Activated CD8-positive, alpha-beta memory T cell treated with anti-CD3 and anti-CD28 coated beads for 36 hours (primary cell): ENCODE measurements at regions not wholly inside any gene's neighbourhood (a gene's known extent, or its start where the extent isn't known, plus 50 kb on each side); places are given as distances from the start of the nearest gene placed in this dataset.
"Not testable (repeated sequence)": the region's sequence is repeated elsewhere in the genome, so short reads cannot be mapped to it uniquely, and the experiment has no call there.

ENCODE experiments used
- CTCF ChIA-PET: fragments of 350-600 bp; sonication (Branson Sonifier 250); formaldehyde crosslinking; loops from one replicate; lab custom pipeline; 2021; ENCODE audit warnings: antibody characterized with exemption; lab: Charles Lee
- POLR2A ChIA-PET: fragments of 350-600 bp; sonication (Branson Sonifier 250); formaldehyde crosslinking; loops from one replicate; lab custom pipeline; 2021; ENCODE audit warnings: antibody characterized with exemption; lab: Charles Lee

GRCh38 chr6:85298553-85298952 lies 151.3 kb upstream of the NT5E start:
- ChIA-PET CTCF (no interaction called here), POLR2A (no interaction called here)

DNA sequence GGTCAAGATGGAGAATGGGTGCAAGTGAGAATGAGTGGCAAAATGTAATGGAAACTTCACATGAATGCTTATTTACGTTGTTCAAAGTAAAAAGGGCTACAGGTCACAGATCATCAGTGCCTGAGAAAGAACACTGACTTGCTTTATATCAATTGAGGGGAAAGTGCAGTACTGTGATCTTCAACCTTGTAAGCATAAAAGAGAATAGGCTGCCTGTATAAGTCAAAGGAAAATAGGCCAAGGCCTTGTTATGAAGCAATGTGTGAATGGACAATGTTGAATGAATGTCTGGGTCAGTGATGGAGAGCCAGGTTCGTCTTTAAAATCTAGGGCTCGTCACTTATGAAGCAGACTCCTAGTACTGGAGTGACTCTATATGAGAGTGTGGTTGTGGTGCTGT lies 158.6 kb upstream of the NT5E start:
- ChIA-PET CTCF (no interaction called here), POLR2A (no interaction called here)

GRCh38 chr6:85287654-85288053 lies 162.2 kb upstream of the NT5E start:
- CTCF ChIA-PET, result no interaction called here

DNA sequence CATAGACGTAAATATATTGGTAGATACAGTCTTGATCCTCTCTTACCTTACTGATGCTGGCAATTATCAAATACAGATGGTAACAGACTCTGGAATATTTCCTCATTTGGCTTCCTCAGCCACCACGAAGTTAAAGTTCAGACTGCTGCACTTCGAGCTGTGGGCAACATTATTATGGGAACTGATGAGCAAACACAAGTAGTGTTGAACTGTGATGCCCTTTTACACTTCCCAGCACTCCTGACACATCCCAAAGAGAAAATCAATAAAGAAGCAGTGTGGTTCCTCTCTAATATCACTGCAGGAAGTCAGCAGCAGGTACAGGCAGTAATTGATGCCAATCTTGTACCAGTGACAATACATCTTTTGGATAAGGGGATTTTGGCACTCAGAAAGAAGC lies 162.7 kb upstream of the NT5E start:
- ChIA-PET POLR2A (no interaction called here), CTCF (no interaction called here)

More at GRCh38 chr6:85287654-85288053, 162.2 kb upstream of the NT5E start:
- POLR2A ChIA-PET, result no interaction called here

DNA sequence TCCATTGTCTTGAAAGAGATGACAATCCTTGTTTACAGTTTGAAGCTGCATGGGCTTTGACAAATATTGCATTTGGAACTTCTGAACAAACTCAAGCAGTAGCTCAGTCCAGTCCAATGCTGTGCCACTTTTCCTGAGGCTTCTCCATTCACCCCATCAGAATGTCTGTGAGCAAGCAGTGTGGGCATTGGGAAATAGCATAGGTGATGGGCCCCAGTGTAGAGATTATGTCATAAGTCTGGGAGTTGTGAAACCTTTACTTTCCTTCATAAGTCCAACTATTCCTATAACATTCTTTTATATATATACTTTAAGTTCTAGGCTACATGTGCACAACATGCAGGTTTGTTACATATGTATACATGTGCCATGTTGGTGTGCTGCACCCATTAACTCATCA lies 163.4 kb upstream of the NT5E start:
- POLR2A ChIA-PET, CTCF ChIA-PET: not testable (repeated sequence)

GRCh38 chr6:85285934-85286333 lies 163.9 kb upstream of the NT5E start:
- ChIA-PET POLR2A (no interaction called here), CTCF (no interaction called here)

GRCh38 chr6:85285114-85285513 lies 164.8 kb upstream of the NT5E start:
- ChIA-PET CTCF (no interaction called here), POLR2A (no interaction called here)

DNA sequence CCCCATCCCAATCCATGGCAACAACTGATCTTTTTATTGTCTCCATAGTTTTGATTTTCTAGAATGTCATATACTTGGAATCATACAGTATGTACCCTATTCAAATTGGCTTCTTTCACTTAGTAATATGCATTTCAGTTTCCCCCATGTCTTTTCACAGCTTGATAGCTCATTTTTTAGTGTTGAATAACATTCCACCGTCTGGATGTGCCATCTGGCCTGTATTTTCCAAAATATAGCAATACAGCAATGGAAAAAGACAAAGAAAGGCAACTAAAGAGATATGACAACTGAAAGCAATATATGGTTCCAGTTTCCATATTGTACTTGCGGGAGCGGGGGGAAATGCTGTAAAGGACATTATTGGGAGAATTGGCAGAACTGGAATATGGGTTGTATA lies 166.4 kb upstream of the NT5E start:
- POLR2A ChIA-PET, result no interaction called here
- CTCF ChIA-PET, result no interaction called here

DNA sequence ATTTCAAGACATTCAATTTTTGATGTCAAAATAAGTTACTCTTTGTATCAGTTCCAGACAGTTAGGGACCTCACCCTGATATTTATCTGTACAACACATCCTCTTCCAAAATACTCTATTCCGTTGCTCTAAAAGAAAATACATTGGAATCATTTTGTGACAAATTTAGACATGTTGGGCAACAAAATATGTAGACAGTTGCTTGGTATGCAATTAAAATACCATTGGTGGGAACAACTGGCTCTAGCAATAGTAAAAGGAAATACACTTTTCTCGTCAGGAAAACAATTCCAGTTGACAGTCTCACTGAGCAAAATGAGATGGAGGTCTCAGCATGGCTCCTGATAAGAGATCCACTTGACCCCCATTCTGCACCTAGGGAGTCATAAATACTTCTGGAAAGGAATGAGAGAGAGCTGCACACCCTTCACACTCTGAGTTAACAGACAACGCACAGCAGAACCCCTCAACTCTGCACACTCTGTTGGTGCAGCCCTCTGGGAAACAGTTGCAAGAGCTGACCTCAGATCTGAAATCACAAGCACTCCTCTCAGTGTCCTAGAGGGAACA lies 171.3 kb upstream of the NT5E start:
- ChIA-PET CTCF (no interaction called here), POLR2A (no interaction called here)

GRCh38 chr6:85276026-85276425 lies 173.9 kb upstream of the NT5E start:
- CTCF ChIA-PET, POLR2A ChIA-PET: not testable (repeated sequence)

- ChIA-PET POLR2A (no interaction called here), CTCF (no interaction called here)
Observed at GRCh38 chr6:85275338-85275985, 174.4 kb upstream of the NT5E start.

GRCh38 chr6:85273870-85274269 lies 176.0 kb upstream of the NT5E start:
- CTCF ChIA-PET, result no interaction called here
- POLR2A ChIA-PET, result no interaction called here

- CTCF ChIA-PET, result no interaction called here
- POLR2A ChIA-PET, result no interaction called here
Observed at GRCh38 chr6:85273046-85273445, 176.8 kb upstream of the NT5E start.

DNA sequence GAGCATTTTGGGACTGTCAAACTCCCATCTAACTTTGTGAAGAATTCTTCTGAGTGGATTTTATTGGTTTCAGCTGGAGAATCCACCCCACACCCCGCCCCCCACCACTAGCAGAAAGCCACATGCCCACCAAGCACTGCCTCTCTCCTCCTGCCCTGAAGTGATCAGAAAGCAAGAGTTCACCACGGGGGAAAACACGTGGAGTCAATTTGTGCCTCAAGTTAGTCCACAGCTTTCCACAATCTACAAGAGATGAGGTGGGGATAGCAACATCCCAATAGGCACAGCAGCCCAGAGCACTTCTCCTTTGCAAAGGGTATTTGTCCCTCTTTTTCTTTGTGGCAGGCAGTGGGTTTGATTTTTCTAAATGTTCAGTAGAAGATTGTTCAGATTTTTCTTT lies 177.3 kb upstream of the NT5E start:
- POLR2A ChIA-PET, result no interaction called here
- CTCF ChIA-PET, result no interaction called here

DNA sequence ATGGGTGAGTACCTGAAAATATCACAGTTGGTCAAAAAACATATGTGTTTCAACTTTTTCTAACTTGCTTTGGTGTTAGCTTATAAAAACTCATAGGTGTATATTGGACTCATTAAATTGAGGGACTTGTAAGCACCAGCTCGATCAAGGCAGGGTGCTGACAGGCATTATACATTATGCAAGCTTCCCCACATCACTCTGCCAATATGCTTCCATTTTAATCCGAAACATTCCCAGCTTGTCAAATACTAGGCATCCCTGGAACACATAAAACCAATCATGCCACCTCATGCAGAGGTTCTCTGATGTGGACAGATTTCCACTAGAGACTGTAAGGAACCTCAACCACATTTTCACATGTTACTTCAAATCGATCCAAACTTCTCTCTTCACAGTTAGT lies 187.3 kb upstream of the NT5E start:
- CTCF ChIA-PET, result no interaction called here
- POLR2A ChIA-PET, result no interaction called here

DNA sequence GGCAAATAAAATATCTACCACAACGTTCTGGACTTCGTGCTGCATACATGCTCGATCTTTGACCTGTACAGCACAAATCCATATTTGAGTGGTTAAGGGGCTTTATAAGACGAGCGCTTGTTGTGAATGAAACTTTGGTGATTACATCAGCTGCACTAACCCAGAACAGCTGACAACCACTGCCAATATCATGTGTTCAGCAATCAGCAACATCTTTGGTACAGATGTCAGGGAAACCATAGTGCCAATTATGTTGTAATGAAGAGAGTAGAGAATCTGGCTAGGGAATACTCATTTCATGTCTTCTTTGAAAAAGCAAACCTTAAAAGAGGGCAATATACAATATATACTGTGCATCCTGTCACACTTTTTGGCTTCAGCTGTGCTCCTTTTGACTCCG lies 188.6 kb upstream of the NT5E start:
- ChIA-PET POLR2A (no interaction called here), CTCF (no interaction called here)

- CTCF ChIA-PET, result no interaction called here
- POLR2A ChIA-PET, result no interaction called here
Observed at GRCh38 chr6:85255661-85256060, 194.2 kb upstream of the NT5E start.

- ChIA-PET CTCF (no interaction called here), POLR2A (no interaction called here)
Observed at GRCh38 chr6:85252552-85252951, 197.3 kb upstream of the NT5E start.

DNA sequence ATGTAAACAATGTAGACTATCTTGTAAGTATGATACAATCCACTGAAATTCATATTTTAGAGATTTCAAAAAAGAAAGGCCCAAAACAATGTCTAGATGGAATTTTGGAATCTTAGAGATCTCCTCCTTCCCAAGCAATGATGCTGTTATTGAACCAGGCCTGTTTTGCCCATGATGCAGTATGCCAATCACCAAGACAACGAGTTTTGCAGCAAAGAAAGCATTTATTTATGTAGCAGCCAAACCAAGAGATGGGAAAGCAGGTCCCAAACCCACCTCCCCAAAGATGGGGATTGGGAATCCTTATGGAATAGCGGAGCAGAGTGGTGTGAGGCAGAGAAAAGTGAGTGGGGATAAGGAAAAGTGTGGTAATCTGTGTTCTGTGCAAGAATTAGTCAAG lies 197.8 kb upstream of the NT5E start:
- ChIA-PET POLR2A (no interaction called here), CTCF (no interaction called here)

DNA sequence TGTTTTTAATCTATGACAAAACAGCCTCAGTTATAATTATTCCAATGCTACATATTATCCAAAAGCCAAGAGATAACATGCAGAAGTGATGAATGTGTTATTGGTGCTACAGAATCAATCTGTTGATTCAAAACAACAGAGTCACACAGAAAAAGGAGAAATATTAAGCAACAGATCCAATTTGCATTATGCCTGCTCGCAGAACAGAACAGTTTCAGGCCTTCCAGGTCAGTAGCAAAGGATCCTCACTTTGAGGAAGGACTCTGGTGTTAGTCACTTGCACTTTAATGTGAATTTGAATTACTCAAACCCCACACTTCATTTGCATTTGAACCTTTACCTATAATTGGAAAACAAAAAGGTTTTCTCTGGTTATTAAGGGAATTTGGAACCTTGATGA lies 198.6 kb upstream of the NT5E start:
- CTCF ChIA-PET, result no interaction called here
- POLR2A ChIA-PET, result no interaction called here

GRCh38 chr6:85250586-85251220 lies 199.2 kb upstream of the NT5E start:
- ChIA-PET CTCF (no interaction called here), POLR2A (no interaction called here)
